T-helper 1 cell (primary cell): ENCODE measurements at regions not wholly inside any gene's neighbourhood (a gene's known extent, or its start where the extent isn't known, plus 50 kb on each side); places are given as distances from the start of the nearest gene placed in this dataset.

ENCODE experiments used
- DNase-seq, 5 donors: peaks; one replicate each; pipeline ENCODE4 v3.0.0-alpha.2; 2012 to 2020

DNA sequence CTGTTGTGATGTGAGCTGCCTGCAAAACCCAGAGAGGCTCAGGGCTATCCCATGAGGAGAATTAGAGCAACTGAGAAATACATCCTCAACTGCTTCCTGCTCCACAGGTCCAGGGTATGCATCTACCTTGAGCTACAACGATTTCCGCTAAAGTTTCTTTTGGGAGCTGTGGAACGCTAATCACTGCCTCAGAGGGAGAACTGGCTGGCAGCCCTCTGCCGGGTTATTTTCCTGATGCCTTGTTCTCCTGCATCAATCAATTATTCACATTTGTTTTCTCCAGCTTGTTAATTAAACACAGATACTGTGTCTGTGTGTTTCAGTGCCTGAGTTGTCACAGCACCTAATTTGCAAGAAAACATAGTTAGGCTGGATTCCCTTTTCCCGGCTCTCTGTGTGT, 211.1 kb upstream of the PLET1 start:
- no peak for DNase-seq

DNA sequence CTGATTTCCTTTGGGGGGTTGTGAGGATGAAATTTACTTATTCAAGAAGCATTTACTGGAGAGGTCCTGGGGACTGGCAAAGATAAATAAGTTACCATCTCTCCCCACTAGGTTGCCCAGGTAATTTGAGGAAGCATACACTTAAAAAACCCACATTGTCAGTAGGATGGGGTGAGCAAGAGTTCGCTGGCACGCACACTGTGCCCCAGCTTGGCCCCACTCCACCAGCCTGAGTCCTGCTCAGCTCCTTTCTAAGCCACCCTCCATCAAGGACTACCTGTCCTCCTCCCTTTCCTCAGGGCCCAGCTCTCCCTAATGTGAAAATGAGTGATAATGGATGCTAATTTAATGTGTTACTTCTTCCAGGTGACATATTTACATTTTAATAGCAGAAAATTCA, 216.5 kb upstream of the PLET1 start:
- no peak for DNase-seq

DNA sequence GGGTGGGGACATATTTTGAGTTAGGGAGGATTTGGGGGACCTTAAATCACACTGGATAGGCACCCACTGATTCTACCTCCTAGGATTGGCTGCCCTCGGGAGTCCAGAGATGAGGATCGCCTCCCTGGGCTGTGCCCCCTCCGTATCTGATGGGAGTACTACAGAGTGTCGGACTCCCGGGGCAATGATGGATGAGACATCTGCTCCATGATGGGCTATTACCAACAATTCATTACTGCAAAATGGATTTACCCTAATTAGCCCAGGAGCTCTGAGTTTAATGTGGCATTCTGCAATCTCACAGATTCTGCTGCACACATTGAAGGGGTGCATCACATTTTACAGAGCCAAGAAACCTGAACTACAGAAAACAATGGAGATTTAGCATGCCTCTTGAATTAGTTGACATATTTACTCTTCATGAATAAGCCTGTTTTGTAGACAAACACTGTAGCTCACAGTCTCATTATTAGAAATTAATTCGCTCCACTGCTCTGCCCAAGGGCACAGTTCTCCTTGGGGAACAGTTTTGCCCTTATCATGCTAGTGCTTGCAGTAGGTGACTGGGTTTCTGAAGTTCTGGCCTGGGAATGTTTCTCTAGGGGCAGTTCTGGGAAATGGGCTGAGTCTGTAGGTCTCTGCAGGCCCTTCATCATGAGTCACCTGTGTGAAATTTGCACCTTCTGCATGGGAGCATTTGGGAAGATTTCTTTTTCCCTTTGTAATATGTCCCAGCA, 217.1 kb upstream of the PLET1 start:
- DNase-seq, result no peak

DNA sequence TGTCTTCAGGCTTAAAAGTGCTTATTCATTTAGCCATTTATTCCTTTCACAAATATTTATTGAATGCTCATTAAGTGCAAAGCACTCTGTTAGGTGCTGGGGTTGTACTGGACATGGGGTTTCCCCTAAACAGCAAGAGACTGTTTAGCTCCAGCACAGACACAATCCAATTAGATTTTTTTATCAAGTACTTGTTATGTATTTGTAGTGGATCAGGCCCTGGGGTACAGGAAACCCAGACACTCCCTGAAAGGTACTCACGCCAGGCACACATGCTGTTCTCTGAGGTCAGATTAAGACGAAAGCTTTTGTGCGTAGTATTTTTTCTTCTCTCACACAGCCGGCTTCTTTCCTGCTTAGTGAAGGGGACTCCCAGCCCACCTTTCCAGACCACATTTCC, 218.1 kb upstream of the PLET1 start:
- DNase-seq, result no peak

DNA sequence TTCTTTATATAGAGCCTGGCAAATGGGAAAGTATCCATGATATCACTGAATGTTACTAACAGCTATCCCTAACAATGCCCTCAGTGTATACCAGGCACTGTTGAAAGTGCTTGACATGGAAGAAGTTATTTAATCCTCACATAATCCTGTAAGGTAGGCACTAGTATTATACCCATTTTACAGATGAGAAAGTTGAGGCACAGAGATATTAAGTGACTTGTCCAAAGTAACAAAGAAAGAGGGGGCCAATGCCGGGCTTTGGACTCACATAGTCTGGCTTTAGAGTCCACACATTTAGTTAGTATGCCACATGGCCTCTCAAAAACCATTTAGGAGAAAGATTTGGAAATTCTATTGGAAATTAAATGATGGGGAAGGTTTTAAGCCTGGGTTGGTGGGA, 220.8 kb upstream of the PLET1 start:
- no peak for DNase-seq

DNA sequence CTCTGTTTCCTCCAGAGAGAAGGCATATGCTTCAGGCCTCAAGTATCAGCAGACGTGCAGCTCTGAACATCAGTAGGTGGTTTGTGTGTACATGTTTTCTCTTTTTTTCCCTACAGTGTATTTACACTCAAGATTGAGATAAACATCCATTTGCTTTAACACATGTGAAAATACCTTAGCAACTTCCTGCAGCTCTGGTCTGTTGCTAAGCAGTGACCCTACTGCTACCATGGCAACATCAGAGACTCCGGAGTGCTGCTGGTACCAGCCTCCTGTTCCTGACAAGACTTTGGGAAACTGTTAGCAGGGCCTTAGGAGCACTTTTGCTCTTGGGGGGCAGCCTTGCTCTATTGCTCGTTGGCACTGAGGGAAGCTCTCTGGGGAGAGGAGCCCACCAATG, 221.2 kb upstream of the PLET1 start:
- DNase-seq, result no peak

DNA sequence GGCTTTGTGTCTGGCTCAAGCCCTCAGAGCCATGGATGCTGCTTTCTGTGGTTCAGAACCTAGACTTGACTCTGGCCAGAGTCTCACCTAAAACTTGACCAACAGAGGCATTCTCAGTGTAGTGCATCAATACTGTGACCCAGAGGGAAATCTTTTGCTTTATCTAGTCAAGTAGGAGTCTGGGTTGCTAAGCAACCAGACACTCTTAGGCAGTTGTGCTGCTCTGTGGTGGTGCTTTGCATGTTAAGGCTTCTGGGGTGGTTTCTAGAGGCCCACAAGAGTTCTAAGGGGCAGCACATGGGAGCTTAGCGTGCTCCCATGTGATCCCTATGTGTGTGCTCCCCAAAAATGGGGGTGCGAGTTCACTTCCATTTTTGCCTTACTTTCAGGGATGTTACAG, 224.6 kb upstream of the PLET1 start:
- DNase-seq, result no peak

DNA sequence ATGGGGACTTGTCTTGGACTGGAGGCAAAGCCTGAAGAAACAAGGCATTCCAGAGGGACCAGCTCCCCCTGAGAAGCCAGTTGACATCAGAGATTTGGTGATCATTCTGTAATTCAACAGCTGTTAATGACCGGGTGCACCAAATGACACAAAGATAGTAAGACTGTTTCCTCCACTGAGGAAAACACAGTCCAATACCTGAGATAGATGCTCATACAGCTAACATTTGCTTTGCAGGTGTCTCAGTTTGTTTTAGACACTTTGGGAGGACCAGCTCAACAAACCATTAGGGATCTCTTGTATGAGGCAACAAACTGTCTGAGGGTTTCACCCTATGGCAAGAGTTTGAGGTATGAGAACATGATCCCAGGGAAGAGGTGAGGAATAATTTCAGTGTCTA, 237.2 kb upstream of the PLET1 start:
- no peak for DNase-seq

DNA sequence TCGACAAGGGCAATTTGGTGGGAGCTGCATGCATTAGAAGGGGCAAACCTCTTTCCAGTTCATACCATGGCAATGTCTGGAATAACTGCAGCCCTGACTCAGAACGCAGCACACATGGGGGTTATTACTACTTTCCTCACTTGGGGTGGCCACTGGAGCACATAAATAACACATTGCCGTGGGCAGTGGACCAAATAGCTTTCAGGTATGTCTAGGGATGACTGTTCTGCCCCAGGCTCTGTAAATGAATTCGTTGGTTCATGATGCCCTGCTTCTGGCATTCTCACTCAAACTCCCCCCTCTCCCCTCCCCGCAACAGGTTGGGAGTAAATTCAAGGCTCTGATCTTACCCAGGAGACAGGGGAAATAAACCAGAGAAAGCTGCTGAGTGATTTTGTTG, 238.0 kb upstream of the PLET1 start:
- no peak for DNase-seq

DNA sequence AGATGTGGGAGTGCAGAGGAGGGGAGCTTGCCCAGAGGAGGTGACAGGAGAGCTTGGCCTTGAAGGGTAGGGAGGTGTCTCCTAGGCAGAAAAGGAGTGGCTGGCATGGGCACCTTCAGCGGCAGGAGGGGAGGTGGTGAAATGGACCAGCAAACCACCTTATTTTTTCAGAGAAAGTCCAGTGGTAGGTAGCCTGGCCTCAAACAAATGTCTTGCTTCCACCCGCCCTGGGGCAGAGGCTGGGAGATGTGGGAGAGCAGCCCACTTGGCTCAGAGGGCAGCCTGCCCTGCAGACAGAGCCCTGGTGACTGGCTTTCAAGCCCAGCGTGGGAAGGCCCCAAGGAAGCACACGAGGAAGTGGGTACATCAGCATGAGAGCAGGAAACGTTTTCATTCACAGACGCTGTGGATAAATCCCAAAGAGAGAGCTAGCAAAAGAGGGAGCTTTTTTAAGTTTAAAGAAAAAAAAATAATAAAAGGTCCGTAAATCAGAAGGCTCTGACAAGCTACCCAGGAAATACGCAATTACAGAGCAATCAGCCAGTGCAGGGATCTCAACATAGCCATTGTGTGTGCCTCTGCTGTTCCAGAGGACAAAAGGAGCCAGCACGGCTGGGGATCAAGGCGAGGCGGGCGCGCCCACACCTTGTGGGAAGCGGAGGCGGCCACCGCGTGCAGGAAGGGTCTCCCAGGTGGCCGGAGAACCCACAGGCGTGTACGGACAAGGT, 238.7 kb upstream of the PLET1 start:
- no peak for DNase-seq

DNA sequence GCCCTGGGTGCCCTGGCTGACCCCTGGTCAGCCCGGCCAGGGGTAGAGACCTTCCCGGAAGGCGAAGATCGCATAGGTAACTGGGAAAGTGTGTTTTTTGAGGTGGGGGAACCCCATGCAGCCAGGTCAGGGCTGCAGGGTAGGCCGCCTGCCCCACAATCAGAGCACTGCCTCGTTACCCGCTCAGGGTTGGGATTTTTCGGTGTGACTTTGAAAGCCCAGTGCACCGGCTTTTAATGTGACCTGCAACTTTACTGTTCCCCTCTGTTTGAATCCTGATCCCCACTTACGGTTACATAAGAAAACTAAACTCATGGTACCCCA, 239.2 kb upstream of the PLET1 start:
- no peak for DNase-seq

DNA sequence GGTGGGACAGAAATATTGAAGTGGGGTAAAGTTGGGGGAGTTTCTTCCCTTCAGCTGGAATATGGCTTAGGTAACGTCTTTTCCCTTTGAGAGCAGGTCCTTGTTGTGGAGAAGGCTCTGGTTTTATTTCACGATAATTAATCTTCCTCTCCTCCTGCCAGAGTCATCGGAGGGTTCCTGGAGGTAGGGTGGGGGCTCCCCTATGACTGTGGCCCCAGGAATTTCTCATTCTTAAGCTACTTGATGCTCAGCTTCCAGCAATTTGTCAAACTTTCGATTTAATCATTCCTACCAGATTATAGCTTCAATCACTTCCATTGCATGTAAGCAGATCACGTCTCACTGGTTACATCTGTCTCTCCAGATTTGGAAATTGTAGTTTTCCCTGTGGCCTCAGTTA, 242.8 kb upstream of the PLET1 start:
- no peak for DNase-seq

DNA sequence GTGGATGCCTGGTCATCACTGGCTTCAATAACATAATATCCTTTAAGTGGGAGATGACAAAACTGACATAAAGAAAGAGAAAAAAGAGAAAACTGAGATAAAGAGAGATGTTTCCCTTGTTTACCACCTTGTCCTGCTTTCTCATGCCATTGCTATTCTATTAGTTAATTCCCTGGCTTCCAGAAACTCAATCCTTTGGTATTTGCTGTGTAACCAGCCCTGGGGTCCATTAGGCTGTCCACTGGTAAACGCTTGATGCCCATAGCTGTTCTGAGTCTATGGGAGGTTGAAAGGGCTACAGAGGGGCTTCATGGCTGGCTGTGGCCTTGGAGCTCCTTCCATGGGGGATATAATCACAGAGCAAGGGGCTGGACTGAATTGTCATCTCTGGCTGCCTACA, 243.4 kb upstream of the PLET1 start:
- no peak for DNase-seq

DNA sequence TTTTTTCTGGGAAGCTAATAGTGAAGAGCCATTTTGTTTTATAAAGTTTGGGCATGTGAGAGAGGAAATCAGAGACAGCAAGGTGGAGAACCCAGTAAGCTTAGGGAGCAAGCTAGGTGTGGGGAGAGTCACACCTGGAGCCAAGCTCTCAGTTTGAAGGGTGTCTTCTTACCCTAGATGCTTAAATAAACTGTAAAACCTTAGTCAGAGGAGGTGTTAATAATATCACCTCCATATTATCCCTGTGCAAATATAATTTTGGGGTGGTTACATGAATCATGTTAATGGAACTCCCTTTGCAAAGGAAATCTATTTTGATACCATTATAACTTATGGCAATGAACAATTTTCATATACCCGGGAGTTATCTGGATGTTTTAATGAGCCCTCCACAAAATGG, 246.2 kb upstream of the PLET1 start:
- DNase-seq, result no peak

DNA sequence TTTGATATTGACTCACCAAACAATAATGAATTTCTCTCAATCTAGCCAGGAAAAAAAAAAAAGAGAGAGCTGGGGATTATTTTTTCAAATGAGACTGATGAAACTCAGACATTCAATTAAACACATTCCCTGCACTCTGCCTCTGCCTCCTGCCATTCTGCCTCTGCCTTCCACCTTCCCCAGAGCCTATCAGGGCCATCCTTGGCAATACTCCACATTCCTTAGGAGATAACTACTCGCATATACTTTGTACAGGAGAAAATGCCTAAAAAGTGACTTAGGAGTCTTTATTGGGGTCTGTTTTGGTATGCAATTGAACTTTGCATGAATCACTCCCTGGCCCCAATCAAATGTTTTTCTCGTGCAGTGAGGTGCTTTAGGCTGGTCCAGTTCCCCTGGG, 246.6 kb upstream of the PLET1 start:
- no peak for DNase-seq

DNA sequence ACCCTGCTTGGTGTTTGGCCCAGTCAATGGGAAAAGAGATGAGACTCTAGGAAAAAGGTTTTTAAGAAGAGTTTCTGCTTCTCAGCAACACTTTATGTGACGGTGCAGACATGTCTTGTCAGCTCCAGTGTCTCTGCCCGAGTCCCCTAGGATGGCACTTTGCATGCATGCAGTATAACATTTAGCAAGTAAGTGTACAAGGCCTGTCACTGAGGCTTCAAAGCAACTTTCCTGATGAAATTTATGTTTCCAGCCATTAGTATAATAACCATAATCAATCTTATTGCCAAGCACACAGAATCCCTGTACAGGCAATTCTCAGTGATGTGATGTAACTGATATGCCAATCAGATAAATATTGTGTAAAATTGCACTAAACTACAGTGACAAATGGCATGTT, 248.1 kb upstream of the PLET1 start:
- DNase-seq, result no peak

DNA sequence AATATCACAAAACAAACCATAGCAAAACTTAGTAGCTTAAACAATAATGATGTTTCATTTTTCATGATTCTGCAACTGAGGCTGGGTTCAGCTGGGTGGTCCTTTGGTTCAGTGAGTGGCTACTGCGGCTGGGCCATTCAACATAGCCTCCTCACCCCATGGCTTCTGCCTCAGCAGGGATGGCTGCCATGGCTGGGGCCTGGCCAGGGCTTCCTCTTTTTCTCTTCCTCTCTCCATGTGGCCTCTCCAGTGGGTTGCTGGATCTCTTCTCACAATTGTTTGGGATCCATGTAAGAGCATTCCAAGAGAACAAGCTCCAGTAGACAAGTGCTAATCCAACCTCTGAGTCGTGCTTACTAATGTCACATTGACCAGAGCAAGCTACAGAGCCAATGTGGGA, 248.6 kb upstream of the PLET1 start:
- DNase-seq, result no peak

DNA sequence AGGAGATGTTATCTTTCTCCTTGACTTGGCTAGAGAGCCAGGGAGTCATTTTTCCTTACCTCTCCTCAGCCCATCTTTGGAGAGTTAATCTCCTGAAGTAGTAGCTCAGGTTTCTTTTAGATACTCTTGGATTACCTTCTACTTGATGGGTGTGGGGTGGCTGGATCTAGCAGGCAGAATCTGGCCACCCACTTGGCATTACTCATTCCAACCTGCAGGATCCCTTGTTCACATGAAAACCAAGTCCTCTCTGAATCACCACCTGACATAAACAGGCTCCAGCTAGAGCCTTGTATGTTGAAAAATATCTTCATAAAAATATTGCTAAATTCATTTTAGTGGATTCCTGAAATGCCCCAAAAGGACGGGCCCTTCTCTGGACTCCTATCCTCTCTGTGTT, 250.6 kb upstream of the PLET1 start:
- DNase-seq, result no peak

DNA sequence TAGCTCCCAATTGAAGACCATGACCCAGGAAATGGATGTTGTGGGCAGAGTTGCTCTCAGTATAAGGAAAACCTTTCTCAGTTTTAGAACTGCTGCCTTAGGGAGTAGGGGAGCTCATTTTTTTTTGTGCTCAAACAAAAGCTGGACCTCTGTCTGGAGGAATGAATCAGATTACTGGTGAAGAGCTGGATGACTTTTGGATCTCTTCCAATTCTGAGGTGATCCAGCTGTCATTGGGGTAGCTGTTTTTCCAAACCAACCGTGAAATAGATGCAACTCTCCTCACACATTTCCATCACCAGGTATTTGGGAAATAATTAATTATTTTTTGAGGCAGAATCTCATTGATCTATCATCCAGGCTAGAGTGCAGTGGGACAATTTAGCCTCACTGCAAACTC, 251.3 kb upstream of the PLET1 start:
- DNase-seq, result no peak

DNA sequence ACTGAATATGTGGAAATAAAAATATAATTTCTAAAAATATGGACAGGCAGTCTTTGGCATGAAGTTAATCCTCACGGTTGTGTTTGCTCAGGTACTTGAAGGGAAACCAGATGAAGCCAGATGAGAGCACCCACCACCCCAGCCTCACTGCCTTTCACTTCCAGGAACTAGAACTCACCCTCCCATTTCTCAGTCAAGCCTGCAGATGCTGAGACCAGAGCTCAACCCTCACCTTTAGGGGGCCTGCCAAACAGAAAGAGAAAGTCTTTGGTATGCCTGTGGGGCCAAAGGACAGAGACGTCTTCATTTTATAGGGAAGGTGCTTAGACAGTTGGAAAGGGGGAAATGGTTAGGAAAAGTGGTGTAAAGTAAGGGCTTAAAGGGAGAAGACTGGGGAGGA, 252.8 kb upstream of the PLET1 start:
- DNase-seq, result no peak

DNA sequence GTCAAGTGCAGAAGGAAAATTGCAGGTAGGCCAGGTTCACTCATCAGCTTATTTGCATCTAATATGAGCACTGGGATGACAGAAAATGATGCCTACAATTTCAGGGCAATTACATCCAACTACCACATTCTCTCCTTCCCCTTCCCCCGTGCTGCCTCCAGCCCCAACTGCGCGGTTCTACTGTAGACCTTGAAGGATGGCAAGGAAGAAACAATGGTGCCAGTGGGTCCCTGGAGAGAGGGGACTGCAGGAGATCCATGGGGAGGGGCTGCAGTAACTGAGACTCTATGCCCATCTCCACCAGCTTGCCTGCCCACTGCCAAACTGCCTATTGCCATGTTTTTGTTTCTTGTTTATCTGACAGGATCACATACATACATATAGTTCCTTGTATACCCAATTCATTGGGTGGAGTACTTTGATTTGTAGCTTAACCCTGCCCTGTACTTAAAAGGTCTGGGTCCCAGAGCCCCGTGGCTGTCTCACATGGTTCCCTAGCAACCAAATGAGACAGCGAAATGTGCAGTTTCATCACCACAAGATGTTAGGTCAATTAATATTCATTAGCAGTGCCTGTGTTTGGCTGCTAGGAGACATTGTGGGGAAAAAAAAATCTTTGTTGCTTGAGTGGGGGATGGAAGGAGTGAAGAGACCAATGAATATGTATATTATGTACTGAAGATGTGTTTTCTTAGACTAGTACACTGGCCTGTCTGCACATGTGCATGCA, 253.5 kb upstream of the PLET1 start:
- no peak for DNase-seq

DNA sequence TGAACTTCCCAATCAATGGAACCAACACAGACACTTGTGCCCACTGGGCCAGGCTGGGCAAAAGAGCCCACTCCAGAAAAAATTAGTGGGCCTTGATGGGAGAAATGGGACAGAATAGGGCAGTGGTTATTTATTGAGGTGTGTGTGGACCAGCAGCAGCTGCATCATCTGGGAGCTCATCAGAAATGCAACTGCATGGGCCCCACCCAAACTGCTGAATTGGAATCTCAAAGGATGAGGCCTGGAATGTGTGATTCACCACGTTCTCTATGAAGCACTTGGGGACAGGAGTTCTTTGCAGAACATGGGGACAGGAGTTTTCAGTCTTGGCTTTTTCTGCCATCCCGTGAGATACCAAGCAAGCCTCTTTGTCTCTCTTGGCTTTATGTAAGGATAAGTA, 255.6 kb upstream of the PLET1 start:
- DNase-seq, result no peak

DNA sequence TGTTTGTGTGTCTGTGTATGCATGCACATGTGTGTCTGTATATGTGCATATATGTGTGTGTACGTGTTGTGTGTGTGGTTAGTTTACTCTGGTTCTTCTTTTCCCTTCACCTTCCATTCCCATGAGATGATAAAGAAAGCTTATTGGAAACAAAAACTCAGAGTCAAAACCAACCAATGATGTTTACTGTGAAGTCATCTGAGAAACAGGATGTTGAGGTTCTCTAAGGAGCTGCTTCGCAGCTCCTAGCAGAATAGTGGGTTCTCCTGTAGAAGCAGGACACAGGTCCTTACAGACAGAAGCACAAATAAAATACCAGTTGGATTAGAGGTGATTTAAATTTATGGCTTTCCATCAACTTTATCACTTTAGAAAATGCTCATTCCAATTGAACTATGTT, 256.1 kb upstream of the PLET1 start:
- DNase-seq, result no peak

DNA sequence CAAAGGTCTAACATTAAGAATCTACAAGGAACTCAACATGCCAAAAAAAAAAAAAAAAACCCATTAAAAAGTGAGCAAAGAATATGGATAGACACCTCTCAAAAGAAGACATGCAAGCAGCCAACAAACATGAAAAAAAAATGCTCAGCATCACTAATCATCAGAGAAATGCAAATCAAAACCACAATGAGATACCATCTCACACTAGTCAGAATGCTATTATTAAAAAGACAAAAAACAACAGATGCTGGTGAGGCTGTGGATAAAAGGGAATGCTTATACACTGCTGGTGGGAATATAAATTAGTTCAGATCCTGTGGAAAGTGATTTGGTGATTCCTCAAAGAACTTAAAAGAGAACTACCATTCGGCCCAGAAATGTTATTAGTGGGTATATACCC, 257.7 kb upstream of the PLET1 start:
- no peak for DNase-seq
